ENCODE measurements at regions not wholly inside any gene's neighbourhood (a gene's known extent, or its start where the extent isn't known, plus 50 kb on each side); places are given as distances from the start of the nearest gene placed in this dataset.

DNA sequence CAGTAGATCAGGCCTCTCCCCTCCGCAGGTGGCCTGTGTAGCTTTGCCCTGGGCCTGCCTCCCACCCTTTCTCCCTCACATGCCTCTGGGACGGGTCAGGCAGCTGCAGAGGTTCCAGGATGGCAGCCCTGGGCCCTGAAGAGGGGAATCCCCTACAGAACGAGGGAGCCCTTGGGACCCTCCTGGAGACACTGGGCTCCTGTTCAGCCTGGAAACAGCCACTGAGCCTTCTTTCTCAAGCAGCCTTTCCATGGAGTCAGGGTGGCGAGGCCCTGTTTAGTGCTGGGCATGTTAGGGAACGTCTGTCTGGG is 720.9 kb downstream of the BRD1 start:
- TF ChIP-seq, protein P1, sequence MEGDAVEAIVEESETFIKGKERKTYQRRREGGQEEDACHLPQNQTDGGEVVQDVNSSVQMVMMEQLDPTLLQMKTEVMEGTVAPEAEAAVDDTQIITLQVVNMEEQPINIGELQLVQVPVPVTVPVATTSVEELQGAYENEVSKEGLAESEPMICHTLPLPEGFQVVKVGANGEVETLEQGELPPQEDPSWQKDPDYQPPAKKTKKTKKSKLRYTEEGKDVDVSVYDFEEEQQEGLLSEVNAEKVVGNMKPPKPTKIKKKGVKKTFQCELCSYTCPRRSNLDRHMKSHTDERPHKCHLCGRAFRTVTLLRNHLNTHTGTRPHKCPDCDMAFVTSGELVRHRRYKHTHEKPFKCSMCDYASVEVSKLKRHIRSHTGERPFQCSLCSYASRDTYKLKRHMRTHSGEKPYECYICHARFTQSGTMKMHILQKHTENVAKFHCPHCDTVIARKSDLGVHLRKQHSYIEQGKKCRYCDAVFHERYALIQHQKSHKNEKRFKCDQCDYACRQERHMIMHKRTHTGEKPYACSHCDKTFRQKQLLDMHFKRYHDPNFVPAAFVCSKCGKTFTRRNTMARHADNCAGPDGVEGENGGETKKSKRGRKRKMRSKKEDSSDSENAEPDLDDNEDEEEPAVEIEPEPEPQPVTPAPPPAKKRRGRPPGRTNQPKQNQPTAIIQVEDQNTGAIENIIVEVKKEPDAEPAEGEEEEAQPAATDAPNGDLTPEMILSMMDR (IDR thresholded peaks at IDR 0.05; ENCODE audit: insufficient read depth, low read length, poor library complexity, severe bottlenecking), result no peak
- TF ChIP-seq EZH2phosphoT487 (conservative IDR thresholded peaks at IDR 0.05; ENCODE audit: low read length), result no peak
